ENCODE measurements at regions not wholly inside any gene's neighbourhood (a gene's known extent, or its start where the extent isn't known, plus 50 kb on each side); places are given as distances from the start of the nearest gene placed in this dataset.
A peak's percentile ranks its signal among the peaks of the same experiment; 100 is the strongest.

GRCh38 chrX:34404386-34405070 lies 252.6 kb downstream of the TMEM47 start:
- H3K36me3 ChIP-seq (ENCODE audit: insufficient read depth, low read length): no peaks in the 10 kb centered on the region
- no peaks in the 10 kb centered on the region for H3K27me3 ChIP-seq (ENCODE audit: control insufficient read depth, insufficient read depth, low read length)
- H3K4me1 ChIP-seq (ENCODE audit: control insufficient read depth, insufficient read depth, low read length): no peaks in the 10 kb centered on the region
- no peaks in the 10 kb centered on the region for H3K9me3 ChIP-seq (replicated peaks; ENCODE audit: low read length)
- H3K9ac ChIP-seq (ENCODE audit: low read depth, low read length): no peak overlapping the region
- H3K4me2 ChIP-seq (ENCODE audit: low read length): no peak overlapping the region
- H3K4me3 ChIP-seq (ENCODE audit: low read length): no peak overlapping the region

GRCh38 chrX:34401411-34401810 lies 255.7 kb downstream of the TMEM47 start:
- no peak overlapping the region for H3K9ac ChIP-seq (ENCODE audit: low read depth, low read length)
- H3K27me3 ChIP-seq (ENCODE audit: control insufficient read depth, insufficient read depth, low read length): no peaks in the 10 kb centered on the region
- no peaks in the 10 kb centered on the region for H3K36me3 ChIP-seq (ENCODE audit: insufficient read depth, low read length)
- no peaks in the 10 kb centered on the region for H3K9me3 ChIP-seq (replicated peaks; ENCODE audit: low read length)
- H3K4me1 ChIP-seq (ENCODE audit: control insufficient read depth, insufficient read depth, low read length): no peaks in the 10 kb centered on the region
- no peak overlapping the region for H3K4me3 ChIP-seq (ENCODE audit: low read length)
- no peak overlapping the region for H3K4me2 ChIP-seq (ENCODE audit: low read length)

DNA sequence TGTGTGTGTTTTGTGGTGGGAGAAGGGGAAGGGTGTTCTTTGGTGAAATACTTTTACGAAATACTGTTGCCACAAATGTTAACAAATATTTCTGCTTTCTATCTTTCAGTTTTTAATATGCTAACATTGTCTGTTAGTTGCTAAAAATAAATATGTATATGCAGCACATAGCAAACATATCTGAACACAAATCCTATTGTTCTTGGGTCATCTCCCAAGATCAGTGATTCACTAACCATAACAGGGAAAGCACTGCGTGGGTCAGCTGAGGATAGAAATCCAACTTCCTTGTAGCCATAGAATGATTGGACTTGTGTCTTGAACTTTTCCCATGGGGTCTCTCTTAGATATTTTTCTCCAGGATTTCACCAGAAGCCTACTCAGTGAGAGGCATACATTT lies 250.3 kb upstream of the FAM47A start:
- H3K4me1 ChIP-seq (ENCODE audit: control insufficient read depth, insufficient read depth, low read length): peaks cover 27% of the 10 kb centered on the region
- no peaks in the 10 kb centered on the region for H3K9me3 ChIP-seq (replicated peaks; ENCODE audit: low read length)
- H3K4me3 ChIP-seq (ENCODE audit: low read length): no peak overlapping the region
- no peaks in the 10 kb centered on the region for H3K27me3 ChIP-seq (ENCODE audit: control insufficient read depth, insufficient read depth, low read length)
- peak overlapping the region; percentile 17 for H3K4me2 ChIP-seq (ENCODE audit: low read length)
- H3K9ac ChIP-seq (ENCODE audit: low read depth, low read length): peak overlapping the region; percentile 29
- no peaks in the 10 kb centered on the region for H3K36me3 ChIP-seq (ENCODE audit: insufficient read depth, low read length)

DNA sequence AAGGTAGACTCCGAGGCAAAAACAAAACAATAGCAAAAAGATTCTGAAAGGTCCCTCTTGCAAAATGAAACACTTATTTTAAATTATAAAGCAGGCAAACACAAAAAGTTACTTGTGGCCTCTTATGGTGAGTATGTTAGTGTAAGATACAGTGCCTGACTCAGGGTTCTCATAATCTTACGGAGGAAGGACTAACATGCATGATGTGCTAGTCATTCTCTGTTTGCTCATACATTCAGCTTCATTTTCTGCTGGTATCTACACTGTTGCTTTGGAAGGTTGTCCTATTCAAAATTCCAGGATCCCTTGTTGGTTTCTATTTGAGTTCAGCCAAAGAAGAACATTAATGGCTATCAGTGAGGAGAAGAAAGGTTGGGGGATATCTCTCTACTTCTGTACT lies 249.1 kb upstream of the FAM47A start:
- Histone ChIP-seq H3K9ac (ENCODE audit: low read depth, low read length) (no peak overlapping the region), H3K4me3 (ENCODE audit: low read length) (no peak overlapping the region), H3K36me3 (ENCODE audit: insufficient read depth, low read length) (no peaks in the 10 kb centered on the region), H3K4me2 (ENCODE audit: low read length) (no peak overlapping the region), H3K27me3 (ENCODE audit: control insufficient read depth, insufficient read depth, low read length) (no peaks in the 10 kb centered on the region), H3K4me1 (ENCODE audit: control insufficient read depth, insufficient read depth, low read length) (peaks cover 27% of the 10 kb centered on the region), H3K9me3 (replicated peaks; ENCODE audit: low read length) (no peaks in the 10 kb centered on the region)

GRCh38 chrX:34379891-34380290 lies 247.8 kb upstream of the FAM47A start:
- Histone ChIP-seq H3K4me3 (ENCODE audit: low read length) (no peak overlapping the region), H3K36me3 (ENCODE audit: insufficient read depth, low read length) (no peaks in the 10 kb centered on the region), H3K9me3 (replicated peaks; ENCODE audit: low read length) (no peaks in the 10 kb centered on the region), H3K9ac (ENCODE audit: low read depth, low read length) (no peak overlapping the region), H3K4me1 (ENCODE audit: control insufficient read depth, insufficient read depth, low read length) (peaks cover 27% of the 10 kb centered on the region), H3K4me2 (ENCODE audit: low read length) (no peak overlapping the region), H3K27me3 (ENCODE audit: control insufficient read depth, insufficient read depth, low read length) (no peaks in the 10 kb centered on the region)

GRCh38 chrX:34377645-34378044 lies 245.5 kb upstream of the FAM47A start:
- Histone ChIP-seq H3K4me1 (ENCODE audit: control insufficient read depth, insufficient read depth, low read length) (peaks cover 16% of the 10 kb centered on the region), H3K27me3 (ENCODE audit: control insufficient read depth, insufficient read depth, low read length) (no peaks in the 10 kb centered on the region), H3K36me3 (ENCODE audit: insufficient read depth, low read length) (no peaks in the 10 kb centered on the region), H3K9ac (ENCODE audit: low read depth, low read length) (no peak overlapping the region), H3K4me2 (ENCODE audit: low read length) (no peak overlapping the region), H3K9me3 (replicated peaks; ENCODE audit: low read length) (no peaks in the 10 kb centered on the region), H3K4me3 (ENCODE audit: low read length) (no peak overlapping the region)

DNA sequence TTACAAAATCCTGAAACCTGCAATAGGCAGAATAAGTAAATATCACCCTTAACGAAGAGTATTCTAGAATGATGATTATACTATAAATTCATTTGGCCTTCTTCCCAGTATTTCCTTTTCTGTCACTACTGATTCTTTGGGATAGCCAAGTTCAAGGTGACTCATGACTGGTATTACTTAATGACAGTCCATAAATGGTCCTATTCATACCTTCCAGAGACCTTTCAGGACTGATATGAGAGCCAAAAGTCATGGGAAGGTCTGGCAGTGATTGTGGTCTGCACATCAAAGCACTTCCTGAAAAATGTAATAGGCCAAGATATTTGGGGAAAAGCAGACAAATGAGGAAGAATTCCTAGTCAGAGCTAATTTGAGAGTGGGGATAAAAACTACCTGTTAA lies 239.6 kb upstream of the FAM47A start:
- Histone ChIP-seq H3K4me2 (ENCODE audit: low read length) (no peak overlapping the region), H3K4me1 (ENCODE audit: control insufficient read depth, insufficient read depth, low read length) (no peaks in the 10 kb centered on the region), H3K27me3 (ENCODE audit: control insufficient read depth, insufficient read depth, low read length) (no peaks in the 10 kb centered on the region), H3K36me3 (ENCODE audit: insufficient read depth, low read length) (no peaks in the 10 kb centered on the region), H3K4me3 (ENCODE audit: low read length) (no peak overlapping the region), H3K9me3 (replicated peaks; ENCODE audit: low read length) (no peaks in the 10 kb centered on the region), H3K9ac (ENCODE audit: low read depth, low read length) (no peak overlapping the region)

GRCh38 chrX:34365471-34365870 lies 233.4 kb upstream of the FAM47A start:
- H3K27me3 ChIP-seq (ENCODE audit: control insufficient read depth, insufficient read depth, low read length): no peaks in the 10 kb centered on the region
- H3K4me3 ChIP-seq (ENCODE audit: low read length): no peak overlapping the region
- no peaks in the 10 kb centered on the region for H3K36me3 ChIP-seq (ENCODE audit: insufficient read depth, low read length)
- no peaks in the 10 kb centered on the region for H3K9me3 ChIP-seq (replicated peaks; ENCODE audit: low read length)
- H3K4me2 ChIP-seq (ENCODE audit: low read length): no peak overlapping the region
- no peak overlapping the region for H3K9ac ChIP-seq (ENCODE audit: low read depth, low read length)
- H3K4me1 ChIP-seq (ENCODE audit: control insufficient read depth, insufficient read depth, low read length): no peaks in the 10 kb centered on the region

- Histone ChIP-seq H3K9ac (ENCODE audit: low read depth, low read length) (no peak overlapping the region), H3K9me3 (replicated peaks; ENCODE audit: low read length) (no peaks in the 10 kb centered on the region), H3K4me2 (ENCODE audit: low read length) (no peak overlapping the region), H3K36me3 (ENCODE audit: insufficient read depth, low read length) (no peaks in the 10 kb centered on the region), H3K27me3 (ENCODE audit: control insufficient read depth, insufficient read depth, low read length) (no peaks in the 10 kb centered on the region), H3K4me1 (ENCODE audit: control insufficient read depth, insufficient read depth, low read length) (no peaks in the 10 kb centered on the region), H3K4me3 (ENCODE audit: low read length) (no peak overlapping the region)
These were observed 218.6 kb upstream of the FAM47A start for GRCh38 chrX:34350561-34351335.

- Histone ChIP-seq H3K27me3 (ENCODE audit: control insufficient read depth, insufficient read depth, low read length) (no peaks in the 10 kb centered on the region), H3K4me3 (ENCODE audit: low read length) (no peak overlapping the region), H3K36me3 (ENCODE audit: insufficient read depth, low read length) (no peaks in the 10 kb centered on the region), H3K4me2 (ENCODE audit: low read length) (no peak overlapping the region), H3K9ac (ENCODE audit: low read depth, low read length) (no peak overlapping the region), H3K9me3 (replicated peaks; ENCODE audit: low read length) (no peaks in the 10 kb centered on the region), H3K4me1 (ENCODE audit: control insufficient read depth, insufficient read depth, low read length) (peaks cover 7% of the 10 kb centered on the region)
These were observed 210.9 kb upstream of the FAM47A start for GRCh38 chrX:34343001-34343400.

- no peak overlapping the region for H3K4me3 ChIP-seq (ENCODE audit: low read length)
- no peaks in the 10 kb centered on the region for H3K36me3 ChIP-seq (ENCODE audit: insufficient read depth, low read length)
- no peaks in the 10 kb centered on the region for H3K27me3 ChIP-seq (ENCODE audit: control insufficient read depth, insufficient read depth, low read length)
- no peak overlapping the region for H3K4me2 ChIP-seq (ENCODE audit: low read length)
- no peak overlapping the region for H3K9ac ChIP-seq (ENCODE audit: low read depth, low read length)
- peaks cover 7% of the 10 kb centered on the region for H3K4me1 ChIP-seq (ENCODE audit: control insufficient read depth, insufficient read depth, low read length)
- H3K9me3 ChIP-seq (replicated peaks; ENCODE audit: low read length): no peaks in the 10 kb centered on the region
These were observed 209.7 kb upstream of the FAM47A start for GRCh38 chrX:34341814-34342213.

- H3K4me3 ChIP-seq (ENCODE audit: low read length): no peak overlapping the region
- no peaks in the 10 kb centered on the region for H3K9me3 ChIP-seq (replicated peaks; ENCODE audit: low read length)
- peaks cover 7% of the 10 kb centered on the region for H3K4me1 ChIP-seq (ENCODE audit: control insufficient read depth, insufficient read depth, low read length)
- no peak overlapping the region for H3K9ac ChIP-seq (ENCODE audit: low read depth, low read length)
- H3K4me2 ChIP-seq (ENCODE audit: low read length): no peak overlapping the region
- H3K27me3 ChIP-seq (ENCODE audit: control insufficient read depth, insufficient read depth, low read length): no peaks in the 10 kb centered on the region
- H3K36me3 ChIP-seq (ENCODE audit: insufficient read depth, low read length): no peaks in the 10 kb centered on the region
These were observed 209.1 kb upstream of the FAM47A start for GRCh38 chrX:34341258-34341657.

Measured in skeletal muscle satellite cell (primary cell).